HG02973 (cell line): ENCODE measurements at regions not wholly inside any gene's neighbourhood (a gene's known extent, or its start where the extent isn't known, plus 50 kb on each side); places are given as distances from the start of the nearest gene placed in this dataset.
"Not testable (repeated sequence)": the region's sequence is repeated elsewhere in the genome, so short reads cannot be mapped to it uniquely, and the experiment has no call there.

Experiments used
- ATAC-seq: cut with Tn5 transposase; IDR thresholded peaks from one replicate; pipeline ENCODE4 v1.9.1; 2021; ENCODE audit warnings: moderate library complexity; ENCODE audit not compliant: unreplicated experiment

DNA sequence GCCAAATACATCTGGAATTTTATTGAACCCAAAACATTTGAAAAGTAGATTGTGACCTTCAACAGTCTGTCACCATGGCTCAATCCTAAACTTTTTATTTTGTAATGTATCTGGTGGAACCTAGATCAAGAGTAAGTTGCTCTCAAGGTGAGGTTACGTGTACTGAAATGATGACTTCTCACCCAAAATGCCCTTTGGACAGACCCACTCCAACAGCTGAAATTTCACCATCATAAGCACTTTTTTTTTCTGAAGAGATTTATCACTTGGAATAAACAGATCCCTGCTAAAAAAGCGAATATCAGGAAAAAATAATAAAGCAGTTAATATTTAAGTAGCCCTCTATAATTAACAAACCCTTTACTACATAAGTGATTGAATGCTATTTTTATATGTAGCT, 155.0 kb upstream of the FBXL7 start:
- no peak for ATAC-seq

DNA sequence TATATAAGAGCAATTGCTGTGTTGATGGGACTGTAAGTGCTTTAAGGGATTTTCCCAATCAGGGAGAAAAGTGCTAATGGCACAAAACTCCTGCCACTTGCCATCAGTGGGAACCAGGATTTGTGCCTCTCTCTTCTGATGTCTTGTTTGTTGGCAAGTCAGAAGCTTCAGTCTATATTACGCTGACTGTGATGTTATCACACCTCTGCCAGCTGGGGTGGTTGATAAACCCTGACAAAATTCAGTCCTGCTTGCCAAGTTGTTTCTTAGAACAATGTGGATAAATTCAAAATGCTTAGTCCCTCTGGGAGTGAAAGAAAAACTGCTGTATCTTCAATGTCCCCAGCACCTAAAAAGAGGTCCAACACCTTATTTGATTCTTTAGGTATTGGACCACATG, 161.4 kb upstream of the FBXL7 start:
- ATAC-seq: no peak

DNA sequence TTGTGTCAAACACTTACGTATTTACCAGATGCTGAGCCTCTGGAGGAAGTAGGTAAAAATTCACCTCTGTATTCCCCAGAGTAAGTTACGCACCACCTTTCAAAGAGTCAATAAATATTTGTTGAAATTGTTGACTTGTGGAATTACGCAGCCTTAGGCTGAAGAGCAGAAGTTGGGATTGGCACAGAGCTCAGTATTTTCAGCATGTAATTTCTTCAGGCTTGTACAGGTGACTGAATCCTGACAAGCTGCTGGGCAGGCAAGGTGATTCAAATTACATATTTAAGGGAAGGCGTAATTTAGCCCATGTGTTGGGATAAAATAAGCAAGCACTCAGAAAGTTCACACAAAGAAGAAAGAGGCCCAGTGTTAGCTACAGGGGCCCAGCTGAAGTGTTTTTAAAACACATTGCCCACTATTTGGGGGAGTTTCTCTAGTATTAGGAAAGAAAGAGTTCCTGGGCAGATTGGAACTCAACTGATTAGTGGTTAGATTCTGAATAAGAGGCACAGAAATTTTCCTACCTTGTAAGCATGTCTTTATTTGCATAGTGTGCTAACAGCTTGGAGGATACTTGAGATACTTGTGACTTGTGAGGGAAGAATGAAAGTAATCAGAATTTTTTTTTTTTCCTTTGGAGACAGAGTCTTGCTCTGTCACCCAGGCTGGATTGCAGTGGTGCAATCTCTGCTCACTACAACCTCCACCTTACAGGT, 165.3 kb upstream of the FBXL7 start:
- ATAC-seq: no peak

DNA sequence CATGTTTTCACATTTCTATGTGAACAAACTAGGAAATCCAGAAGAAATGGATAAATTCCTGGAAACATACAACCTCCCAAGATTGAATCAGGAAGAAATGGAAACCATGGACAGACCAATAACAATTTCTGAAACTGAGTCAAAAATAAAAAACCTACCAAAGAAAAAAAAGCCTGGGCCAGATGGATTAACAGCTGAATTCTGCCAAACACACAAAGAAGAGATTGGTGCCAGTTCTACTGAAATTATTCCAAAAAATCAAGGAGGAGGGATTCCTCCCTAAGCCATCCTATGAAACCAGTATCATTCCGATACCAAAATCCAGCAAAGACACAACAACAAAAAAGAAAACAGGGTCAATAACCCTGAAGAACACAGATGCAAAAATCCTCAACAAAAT, 166.9 kb upstream of the FBXL7 start:
- no peak for ATAC-seq

DNA sequence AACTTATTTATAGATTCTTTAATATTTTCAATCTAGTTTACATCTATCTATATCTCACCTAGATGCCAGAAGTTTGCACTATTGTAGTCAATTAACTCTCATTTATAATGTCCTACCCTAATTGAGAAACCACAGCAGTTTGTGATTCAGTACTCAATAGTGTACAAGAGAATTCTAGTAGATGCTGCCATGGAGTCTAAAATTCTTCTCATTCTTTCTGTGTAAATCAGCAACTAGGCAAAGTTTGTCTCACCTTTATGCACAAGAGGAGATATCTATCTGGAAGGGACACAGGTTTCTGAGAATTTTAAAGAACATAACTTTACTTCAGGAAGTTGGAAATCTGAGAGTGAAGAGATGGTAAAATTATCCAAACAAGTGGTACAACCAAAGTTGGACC, 173.0 kb upstream of the FBXL7 start:
- ATAC-seq: no peak

DNA sequence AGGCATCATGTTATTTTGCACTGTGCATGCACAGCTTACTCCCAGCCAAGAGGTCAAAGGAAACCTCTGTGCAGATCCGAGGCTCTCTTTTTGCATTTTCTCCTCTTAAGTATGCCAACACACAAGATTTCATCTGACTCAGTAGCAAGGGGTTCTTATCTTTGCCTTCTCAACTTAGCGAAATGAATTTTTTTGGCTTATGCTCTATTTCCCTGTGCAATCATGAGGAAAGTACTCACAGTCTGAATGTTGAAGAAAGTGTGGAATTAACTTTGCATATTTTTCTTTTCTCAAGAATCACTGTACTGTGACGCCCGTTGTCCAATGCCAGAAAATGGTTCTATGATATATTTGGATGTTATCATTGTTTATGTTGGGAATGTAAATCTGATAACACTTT, 173.5 kb upstream of the FBXL7 start:
- ATAC-seq: no peak

DNA sequence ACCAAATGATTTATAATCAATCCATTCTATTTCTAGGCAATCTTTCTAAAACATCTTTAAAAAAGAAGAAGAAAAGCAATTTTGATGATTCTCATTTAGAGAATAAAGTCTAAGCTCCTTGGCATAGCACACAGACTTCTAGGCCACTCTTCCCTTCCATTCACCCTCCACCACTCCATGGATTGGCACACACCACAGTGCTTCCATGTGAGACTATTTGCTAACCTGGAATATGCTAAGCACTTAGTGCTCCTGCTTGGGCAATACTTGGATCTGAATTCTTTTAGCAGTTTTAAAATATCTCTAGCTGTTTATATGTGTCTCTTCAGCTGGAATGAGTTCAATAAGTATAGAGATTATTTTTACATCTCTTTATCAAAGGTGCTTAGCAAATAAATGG, 177.6 kb upstream of the FBXL7 start:
- no peak for ATAC-seq

DNA sequence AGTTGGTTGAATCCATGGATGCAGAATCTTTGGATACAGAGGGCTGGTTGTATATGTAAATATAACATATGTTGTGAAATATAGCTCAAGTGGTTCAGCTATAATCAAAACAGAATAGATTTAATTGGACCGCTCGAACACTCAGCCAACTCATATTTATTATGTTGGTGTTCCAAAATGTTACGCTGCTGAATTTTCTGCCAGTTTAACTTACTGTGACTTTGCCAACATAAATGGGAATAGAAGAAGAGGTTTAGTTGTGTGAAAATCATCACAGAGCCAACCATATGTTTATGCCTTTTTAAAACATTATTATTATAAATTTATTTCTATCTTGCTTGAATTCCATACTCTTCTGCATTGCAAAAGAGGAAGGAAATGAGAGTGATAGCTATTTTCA, 178.2 kb upstream of the FBXL7 start:
- no peak for ATAC-seq

DNA sequence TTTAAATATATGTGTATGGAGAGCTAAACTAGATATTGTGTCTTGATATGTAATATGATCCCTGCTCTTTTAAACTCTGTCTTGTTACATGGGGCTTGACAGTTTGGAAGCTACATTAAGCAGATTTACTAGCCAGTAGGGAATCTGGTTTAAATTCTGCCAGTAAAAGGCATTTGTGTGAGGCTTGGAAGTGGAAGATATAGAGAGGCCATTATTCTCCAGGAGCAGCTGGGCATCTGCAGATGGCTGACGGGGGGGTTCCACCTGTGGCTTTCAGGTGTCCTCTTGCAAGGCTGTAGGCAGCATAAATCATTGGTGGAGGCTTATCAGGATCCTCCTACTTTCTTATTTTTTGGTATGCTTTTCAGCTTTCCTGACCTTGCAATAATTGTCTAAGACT, 179.1 kb upstream of the FBXL7 start:
- no peak for ATAC-seq

DNA sequence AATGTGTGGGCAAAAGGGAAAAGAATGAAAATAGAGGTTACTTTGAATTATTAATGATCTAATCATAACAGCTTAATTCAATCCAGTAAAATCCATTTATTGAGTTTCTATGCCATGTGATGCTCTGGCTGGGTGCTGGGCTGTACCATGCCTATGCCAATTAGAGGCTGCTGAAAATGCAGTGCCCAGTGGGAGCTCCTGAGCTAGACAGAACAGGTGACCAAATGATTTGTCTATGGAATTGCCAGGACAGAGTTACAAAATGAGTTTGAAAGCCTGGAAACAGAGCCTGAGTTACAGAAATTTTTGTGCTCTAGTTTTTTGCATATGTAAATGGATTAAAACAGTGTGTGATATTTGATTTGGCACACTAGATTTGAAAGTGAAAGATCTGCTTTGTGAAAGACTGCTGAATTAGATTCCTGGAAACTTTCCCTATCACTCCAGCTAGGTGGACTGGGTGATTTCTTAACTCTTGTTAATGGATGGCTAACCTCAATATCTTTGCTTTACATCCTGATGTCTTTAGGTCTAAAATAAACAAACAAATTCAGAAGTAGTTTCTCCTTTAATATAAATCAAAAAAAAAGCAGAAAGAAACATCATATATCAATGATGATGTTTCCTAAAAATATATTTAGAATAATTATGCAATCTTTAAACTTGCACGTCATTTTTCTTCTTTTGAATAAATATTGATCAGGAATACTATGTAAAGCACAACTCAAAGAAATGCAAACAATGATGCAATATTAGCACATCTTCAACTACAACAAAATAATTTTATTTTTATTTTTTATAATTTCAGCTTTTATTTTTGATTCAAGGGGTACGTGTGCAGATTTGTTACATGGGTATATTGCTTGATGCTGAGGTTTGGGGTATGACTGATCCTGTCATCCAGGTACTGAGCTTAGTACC, 194.8 kb upstream of the FBXL7 start:
- ATAC-seq: no peak

DNA sequence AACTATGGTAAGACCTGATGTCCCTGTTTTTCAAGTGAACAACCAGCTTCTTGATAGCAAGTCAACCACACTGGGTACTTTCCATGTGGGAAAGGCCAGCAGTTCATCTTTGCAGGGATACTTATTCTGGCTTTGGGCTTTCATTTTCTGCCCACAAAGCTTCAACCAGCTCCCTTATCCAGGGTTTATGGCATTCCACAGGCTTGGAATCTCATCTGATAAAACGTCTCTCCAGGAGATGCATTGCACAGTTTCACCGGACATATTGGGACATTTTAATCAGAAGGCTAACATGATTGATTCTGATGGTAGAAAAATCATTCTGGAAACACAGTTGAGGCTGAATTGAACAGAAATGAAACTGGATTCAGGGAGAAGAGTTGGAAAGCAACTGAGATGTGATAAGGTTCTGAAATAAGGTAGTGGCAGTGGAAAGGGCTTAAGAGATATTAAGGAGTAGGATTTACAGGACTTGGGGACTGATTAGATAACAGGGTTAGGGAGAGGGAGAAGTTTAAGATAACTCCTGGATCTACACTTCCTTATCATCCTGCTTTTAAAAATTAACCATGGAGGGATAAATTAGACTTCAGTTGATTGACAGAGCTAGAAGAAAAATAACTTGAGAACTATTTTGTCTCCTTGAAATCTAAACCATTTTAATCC, 195.8 kb upstream of the FBXL7 start:
- ATAC-seq: no peak

DNA sequence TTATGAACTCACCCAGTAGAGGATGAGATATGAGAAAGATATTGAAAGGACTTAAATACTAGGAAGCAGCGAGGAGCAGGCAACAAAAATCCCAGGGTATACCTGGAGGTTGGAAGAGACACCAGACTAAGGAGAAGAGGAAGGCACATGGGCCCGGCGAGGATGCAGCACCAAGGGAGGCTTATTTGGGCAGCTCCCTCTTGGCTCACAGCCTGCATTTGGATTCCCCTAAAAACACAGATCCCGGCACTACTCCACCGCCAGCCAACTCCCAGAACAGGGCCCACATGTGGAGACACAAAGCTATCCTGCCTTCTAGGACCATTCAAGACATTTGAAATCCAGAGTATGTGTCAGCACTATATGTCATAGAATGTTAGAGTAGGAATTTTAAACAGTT, 199.8 kb upstream of the FBXL7 start:
- no peak for ATAC-seq

DNA sequence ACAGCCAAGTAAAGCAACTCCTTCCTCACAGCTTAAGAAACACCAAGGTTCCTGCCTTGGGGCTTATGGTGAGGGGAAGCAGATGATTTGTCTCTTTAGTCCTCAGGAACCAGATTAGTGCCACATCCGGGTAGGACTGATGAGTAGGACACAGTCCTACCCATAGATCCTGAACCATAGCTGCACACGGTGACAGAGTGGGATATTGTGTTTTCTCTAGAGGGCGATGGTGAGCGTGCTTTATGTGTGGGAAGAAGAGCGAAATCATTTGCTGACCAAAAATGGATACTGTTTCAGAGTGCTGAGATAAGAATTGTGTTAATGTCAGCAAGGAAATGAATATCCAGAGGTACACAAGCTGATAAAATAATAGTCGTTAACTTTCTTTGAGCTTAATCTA, 209.0 kb upstream of the FBXL7 start:
- no peak for ATAC-seq

DNA sequence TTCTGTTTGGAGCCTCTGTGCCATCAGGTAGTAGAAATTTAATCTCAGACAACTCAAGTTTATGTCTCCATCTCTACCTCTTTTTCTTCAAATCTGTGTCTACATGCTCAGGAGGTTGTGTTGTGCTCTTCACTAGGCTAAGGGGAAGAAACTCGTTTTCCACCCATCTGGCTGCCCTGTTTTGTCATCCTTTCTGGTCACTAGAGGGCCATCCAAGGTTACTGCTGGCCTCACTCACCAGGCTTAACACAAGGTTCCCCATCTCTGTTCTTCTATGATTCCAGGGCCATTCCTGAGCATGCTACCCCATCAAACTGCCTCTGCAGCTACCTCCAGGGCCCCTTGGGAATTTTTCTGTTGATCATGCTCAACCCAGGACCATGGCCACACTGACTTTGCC, 213.3 kb upstream of the FBXL7 start:
- ATAC-seq: no peak

DNA sequence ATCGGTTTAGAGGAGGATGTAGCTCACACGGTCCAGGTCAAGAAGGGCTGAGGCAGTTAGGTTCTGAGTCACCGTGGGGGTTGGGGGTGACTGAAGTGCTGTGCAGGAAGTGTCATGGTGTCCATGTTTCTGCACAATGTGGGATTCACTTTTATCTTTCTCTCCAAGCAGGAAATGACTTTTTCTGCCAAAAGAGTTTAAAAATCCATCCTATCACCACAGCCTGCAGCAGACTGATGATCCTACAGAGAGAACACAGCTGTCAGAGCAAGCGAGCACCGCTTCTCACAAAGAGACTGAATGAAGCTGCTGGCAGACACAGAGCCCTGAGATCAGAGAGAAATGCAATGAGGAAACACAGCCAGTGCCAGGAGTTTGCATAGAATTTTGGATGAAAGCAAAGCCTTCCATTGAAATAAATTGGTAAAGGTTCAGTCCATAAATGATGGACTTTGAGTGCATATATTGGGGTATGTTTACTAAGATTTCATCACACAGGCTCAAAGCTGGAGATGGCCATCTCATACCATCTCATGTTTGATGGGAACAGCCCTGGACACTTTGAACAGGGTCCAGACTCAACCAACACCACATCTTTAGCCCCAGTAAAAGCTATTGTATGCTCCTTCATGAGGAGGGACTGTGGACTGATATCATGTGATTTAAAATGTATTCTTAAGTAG, 213.9 kb upstream of the FBXL7 start:
- ATAC-seq: no peak

DNA sequence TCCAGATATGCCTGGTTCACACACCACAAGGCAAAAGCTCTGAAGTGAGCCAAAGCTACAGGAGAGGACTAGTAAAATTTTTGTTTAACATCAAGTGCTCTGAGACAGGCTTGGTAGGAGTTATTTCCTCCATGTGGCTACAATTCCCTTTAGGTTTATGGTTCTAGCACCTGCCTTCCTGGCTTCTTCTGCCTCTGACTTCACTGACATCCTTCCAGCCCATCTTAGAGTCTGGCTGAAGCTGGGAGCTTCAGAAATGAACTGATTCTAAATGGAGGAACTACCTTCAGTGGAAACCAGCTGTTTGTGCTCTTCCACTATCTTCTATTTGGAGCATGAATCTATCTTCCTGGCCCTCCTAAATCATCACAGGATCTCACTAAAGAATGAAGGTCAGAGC, 215.3 kb upstream of the FBXL7 start:
- no peak for ATAC-seq

DNA sequence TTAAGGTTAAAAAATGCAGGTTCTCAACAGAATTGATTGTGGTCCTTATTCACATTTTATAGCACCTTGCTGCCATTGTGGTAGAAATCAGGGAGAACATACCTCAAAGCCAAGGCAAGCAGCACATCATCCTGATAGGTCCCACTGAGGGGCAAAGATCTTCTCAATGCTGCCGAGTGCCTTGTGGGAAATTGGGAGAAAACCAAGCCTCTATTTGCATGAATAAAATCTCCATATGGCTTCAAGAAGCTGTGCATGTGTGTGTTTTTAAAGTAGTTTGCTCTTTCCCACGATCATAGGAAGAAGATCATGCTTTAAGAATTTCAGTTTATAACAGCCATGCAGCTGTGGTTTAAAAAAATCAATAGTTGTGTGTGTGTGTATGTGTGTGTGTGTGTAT, 216.9 kb upstream of the FBXL7 start:
- no peak for ATAC-seq

DNA sequence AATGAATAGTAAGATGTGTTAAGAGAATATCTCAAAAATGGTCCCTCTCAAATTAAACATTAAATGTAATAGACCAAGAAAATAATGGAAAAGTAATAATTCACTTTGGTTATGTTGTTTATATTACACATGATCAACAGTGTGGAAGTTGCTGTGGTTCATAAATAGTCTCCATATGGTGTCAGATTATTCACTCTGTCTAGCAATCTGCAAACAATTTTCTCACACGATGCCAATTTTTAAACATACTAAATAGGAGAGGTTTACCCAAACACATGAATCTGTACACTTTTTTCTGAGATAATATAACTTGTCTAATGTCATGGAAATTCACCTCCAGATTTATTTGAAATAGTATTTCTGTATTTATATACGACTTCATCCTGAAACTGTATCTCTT, 217.4 kb upstream of the FBXL7 start:
- ATAC-seq: no peak

DNA sequence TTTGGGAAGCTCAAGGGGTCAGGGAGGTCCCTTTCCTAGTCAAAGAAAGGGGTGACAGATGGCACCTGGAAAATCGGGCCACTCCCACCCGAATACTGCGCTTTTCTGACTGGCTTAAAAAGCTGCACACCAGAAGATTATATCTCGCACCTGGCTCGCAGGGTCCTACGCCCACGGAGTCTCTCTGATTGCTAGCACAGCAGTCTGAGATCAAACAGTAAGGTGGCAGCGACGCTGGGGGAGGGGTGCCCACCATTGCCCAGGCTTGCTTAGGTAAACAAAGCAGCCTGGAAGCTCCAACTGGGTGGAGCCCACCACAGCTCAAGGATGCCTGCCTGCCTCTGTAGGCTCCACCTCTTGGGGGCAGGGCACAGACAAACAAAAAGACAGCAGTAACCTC, 228.4 kb upstream of the FBXL7 start:
- ATAC-seq: not testable (repeated sequence)

DNA sequence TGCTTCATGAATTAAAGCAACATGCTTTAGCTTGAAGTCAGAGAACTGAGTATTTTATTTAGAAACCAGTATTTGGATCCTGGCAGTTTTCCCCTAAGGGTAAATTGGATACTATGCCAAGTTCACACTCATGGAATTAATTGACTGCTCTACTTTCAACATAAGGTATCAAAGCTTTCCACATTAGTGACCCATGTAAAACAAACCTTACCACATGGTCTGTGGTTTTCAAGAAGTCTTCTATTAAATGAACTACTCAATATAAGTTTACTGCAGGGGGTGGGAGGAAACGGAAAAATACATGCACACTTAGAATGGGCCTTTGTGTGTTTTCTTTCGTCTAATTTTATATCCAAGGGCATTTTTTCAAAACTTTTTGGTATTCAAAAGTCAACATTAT, 232.0 kb upstream of the FBXL7 start:
- no peak for ATAC-seq

DNA sequence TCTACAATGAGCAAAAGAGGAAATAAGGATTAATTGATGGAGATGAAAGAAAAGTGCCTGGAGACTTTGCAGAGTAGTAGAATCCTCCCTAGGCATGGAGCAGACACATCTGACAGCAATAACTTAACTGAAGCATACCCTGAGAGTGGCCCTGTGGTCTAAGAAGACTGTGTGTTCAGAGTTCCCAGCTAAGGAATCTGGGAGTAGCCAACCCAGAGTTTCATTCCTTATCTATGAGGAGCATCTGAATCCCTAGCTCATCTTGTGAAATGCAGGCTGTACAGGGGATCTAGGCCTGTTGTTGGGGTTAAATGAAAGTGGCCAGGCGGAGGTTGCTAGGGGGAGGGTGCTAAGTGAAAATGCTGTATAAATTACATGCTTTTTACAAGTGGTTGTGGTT, 233.1 kb upstream of the FBXL7 start:
- ATAC-seq: no peak
